ENCODE measurements at regions not wholly inside any gene's neighbourhood (a gene's known extent, or its start where the extent isn't known, plus 50 kb on each side); places are given as distances from the start of the nearest gene placed in this dataset.

DNA sequence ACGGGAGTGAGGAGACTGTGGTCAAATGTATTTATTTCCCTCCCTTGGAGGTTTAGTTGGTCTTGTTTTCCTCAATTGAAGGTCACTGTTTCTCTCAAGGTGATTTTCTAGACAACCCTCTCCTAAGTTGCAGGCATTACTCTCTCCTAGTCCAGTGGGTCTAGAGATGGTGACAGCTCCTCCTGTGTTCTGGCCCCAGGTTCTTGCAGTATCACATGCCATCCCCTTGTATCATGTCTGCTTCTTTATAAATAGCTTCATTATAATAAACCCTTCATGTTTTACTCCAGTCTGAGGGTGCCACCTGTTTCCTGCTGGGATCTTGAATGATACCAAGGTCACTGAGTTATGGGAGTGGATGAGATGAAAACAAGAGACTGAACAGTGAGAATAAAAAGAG, 208.0 kb upstream of the KCNN2 start:
- Histone ChIP-seq H3K9me3 (replicated peaks; ENCODE audit: low read length) (no peaks in the 10 kb centered on the region), H3K4me3 (ENCODE audit: low read length) (no peak overlapping the region), H3K9ac (ENCODE audit: low read depth, low read length) (no peak overlapping the region), H3K4me1 (ENCODE audit: control insufficient read depth, insufficient read depth, low read length) (no peaks in the 10 kb centered on the region), H3K27me3 (ENCODE audit: control insufficient read depth, insufficient read depth, low read length) (no peaks in the 10 kb centered on the region), H3K36me3 (ENCODE audit: insufficient read depth, low read length) (no peaks in the 10 kb centered on the region), H3K4me2 (ENCODE audit: low read length) (no peak overlapping the region)

DNA sequence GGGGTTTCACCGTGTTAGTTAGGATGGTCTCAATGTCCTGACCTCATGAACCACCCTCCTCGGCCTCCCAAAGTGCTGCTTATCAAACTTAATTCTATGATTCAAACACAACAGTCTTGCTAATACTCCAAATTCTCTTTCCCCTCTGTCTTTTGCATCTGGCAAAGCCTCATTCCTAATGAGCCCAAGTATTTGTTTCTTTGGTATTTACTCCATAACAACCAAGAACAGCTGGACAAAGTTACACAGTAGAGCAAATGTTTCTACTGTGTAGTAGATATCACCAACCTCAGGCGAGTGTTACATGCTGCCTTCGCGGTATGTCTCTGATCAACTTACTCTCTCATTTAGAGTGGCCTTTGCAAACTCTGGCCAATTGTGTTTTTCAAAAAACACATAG, 195.8 kb upstream of the KCNN2 start:
- Histone ChIP-seq H3K4me2 (ENCODE audit: low read length) (no peak overlapping the region), H3K36me3 (ENCODE audit: insufficient read depth, low read length) (no peaks in the 10 kb centered on the region), H3K4me1 (ENCODE audit: control insufficient read depth, insufficient read depth, low read length) (no peaks in the 10 kb centered on the region), H3K27me3 (ENCODE audit: control insufficient read depth, insufficient read depth, low read length) (no peaks in the 10 kb centered on the region), H3K9ac (ENCODE audit: low read depth, low read length) (no peak overlapping the region), H3K9me3 (replicated peaks; ENCODE audit: low read length) (no peaks in the 10 kb centered on the region), H3K4me3 (ENCODE audit: low read length) (no peak overlapping the region)

DNA sequence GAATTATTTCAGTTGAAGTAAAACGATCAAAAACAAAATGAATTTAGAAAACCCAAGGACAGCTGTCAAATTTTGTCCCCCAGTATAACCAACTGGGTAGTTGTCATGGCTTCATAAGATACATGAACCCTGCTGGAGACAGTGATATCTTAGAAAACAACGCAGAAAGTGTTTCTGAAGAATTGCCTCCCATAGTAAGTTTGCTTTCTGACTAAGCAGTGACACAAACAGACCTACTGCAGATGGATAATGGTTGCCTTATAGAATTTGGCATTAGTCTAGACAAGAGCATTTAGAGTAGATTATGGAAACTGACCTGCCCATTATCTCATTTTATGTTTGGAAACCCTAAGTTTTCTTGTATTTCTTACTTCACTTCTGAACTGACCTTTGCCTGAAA, 187.7 kb upstream of the KCNN2 start:
- no peak overlapping the region for H3K4me2 ChIP-seq (ENCODE audit: low read length)
- H3K9me3 ChIP-seq (replicated peaks; ENCODE audit: low read length) = no peaks in the 10 kb centered on the region
- H3K36me3 ChIP-seq (ENCODE audit: insufficient read depth, low read length) = no peaks in the 10 kb centered on the region
- peaks cover 24% of the 10 kb centered on the region for H3K4me1 ChIP-seq (ENCODE audit: control insufficient read depth, insufficient read depth, low read length)
- H3K27me3 ChIP-seq (ENCODE audit: control insufficient read depth, insufficient read depth, low read length) = no peaks in the 10 kb centered on the region
- H3K9ac ChIP-seq (ENCODE audit: low read depth, low read length) = no peak overlapping the region
- H3K4me3 ChIP-seq (ENCODE audit: low read length) = no peak overlapping the region

DNA sequence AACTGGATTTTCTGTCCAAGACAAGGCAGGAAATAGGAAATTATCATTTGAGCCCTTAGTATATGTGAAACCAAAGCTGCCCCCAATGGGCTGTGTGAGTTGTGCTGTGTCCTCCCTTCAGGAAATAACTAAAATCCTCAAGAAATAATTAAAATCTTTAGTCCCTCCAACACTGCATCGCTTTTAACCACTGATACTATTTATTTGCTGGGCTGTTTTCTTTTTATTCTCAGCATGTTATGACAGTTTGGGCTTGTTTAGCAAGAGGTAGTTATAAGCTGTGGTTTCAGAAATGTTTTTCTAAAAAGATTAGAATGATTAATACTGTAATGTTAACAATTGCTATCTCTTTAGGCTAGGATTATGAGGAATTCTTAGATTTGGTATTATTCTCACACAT, 187.0 kb upstream of the KCNN2 start:
- Histone ChIP-seq H3K36me3 (ENCODE audit: insufficient read depth, low read length) (no peaks in the 10 kb centered on the region), H3K4me1 (ENCODE audit: control insufficient read depth, insufficient read depth, low read length) (peaks cover 24% of the 10 kb centered on the region), H3K9me3 (replicated peaks; ENCODE audit: low read length) (no peaks in the 10 kb centered on the region), H3K4me3 (ENCODE audit: low read length) (no peak overlapping the region), H3K27me3 (ENCODE audit: control insufficient read depth, insufficient read depth, low read length) (no peaks in the 10 kb centered on the region), H3K4me2 (ENCODE audit: low read length) (no peak overlapping the region), H3K9ac (ENCODE audit: low read depth, low read length) (no peak overlapping the region)

DNA sequence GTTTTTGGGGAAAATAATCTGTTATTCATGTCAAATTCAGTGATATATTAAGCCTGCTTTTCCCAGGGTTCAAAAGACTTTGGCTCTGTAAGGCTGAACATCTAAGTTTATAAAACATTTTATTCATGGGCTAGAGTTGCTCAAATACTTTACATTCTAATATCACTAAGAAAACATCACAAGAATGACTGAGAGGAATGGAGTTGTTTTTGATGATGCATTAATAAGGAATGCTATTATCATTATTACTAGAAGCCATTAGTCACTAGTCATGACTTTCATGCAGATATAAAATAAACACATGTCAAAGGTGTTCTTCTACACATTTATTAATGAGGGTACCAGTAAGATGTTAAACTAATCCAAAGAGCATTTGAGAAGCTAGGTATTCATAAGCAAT, 185.5 kb upstream of the KCNN2 start:
- H3K4me3 ChIP-seq (ENCODE audit: low read length) = no peak overlapping the region
- no peaks in the 10 kb centered on the region for H3K36me3 ChIP-seq (ENCODE audit: insufficient read depth, low read length)
- no peaks in the 10 kb centered on the region for H3K27me3 ChIP-seq (ENCODE audit: control insufficient read depth, insufficient read depth, low read length)
- peaks cover 24% of the 10 kb centered on the region for H3K4me1 ChIP-seq (ENCODE audit: control insufficient read depth, insufficient read depth, low read length)
- H3K4me2 ChIP-seq (ENCODE audit: low read length) = peak overlapping the region; percentile 57
- H3K9ac ChIP-seq (ENCODE audit: low read depth, low read length) = peak overlapping the region; percentile 56
- H3K9me3 ChIP-seq (replicated peaks; ENCODE audit: low read length) = no peaks in the 10 kb centered on the region

DNA sequence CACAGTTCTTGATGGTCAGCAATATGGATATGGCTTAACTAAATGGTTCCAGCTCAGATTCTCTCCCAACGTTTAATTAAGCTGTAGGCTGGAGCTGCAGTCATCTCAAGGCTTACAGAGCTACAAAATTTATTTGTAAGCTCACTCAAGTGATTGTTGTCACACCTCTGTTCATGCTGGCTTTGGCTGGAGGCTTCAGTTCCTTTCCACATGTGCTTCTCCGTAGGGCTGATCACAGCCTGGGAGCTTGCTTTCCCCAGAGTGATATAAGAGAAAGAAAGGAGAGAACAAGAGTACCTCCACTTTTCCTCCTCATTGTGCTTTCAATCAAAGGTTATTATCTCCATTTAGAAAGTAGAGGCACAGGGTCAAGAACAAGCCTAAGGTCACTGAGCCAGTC, 182.7 kb upstream of the KCNN2 start:
- Histone ChIP-seq H3K9ac (ENCODE audit: low read depth, low read length) (no peak overlapping the region), H3K9me3 (replicated peaks; ENCODE audit: low read length) (no peaks in the 10 kb centered on the region), H3K4me3 (ENCODE audit: low read length) (no peak overlapping the region), H3K27me3 (ENCODE audit: control insufficient read depth, insufficient read depth, low read length) (no peaks in the 10 kb centered on the region), H3K4me1 (ENCODE audit: control insufficient read depth, insufficient read depth, low read length) (peaks cover 23% of the 10 kb centered on the region), H3K4me2 (ENCODE audit: low read length) (no peak overlapping the region), H3K36me3 (ENCODE audit: insufficient read depth, low read length) (no peaks in the 10 kb centered on the region)

DNA sequence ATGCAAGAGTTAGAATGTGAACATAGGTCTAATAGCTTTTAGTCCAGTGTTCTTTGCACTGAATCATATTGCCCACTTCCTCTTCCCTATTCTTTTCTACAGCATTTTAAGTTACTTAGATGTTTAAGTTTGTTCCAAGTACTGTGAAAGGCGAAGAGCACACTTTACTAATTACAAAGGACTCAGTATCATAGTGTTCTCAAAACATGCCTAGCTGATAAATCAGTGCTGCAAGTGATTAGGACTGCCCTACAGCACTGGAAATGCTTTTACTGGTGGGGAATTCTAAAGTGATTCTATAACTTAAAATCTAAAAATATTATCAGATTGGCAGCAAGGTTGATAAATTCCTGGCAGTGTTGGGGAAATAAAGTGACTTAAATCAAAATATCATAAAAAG, 177.9 kb upstream of the KCNN2 start:
- no peaks in the 10 kb centered on the region for H3K9me3 ChIP-seq (replicated peaks; ENCODE audit: low read length)
- no peak overlapping the region for H3K4me3 ChIP-seq (ENCODE audit: low read length)
- H3K4me1 ChIP-seq (ENCODE audit: control insufficient read depth, insufficient read depth, low read length) = no peaks in the 10 kb centered on the region
- no peak overlapping the region for H3K9ac ChIP-seq (ENCODE audit: low read depth, low read length)
- no peaks in the 10 kb centered on the region for H3K36me3 ChIP-seq (ENCODE audit: insufficient read depth, low read length)
- H3K27me3 ChIP-seq (ENCODE audit: control insufficient read depth, insufficient read depth, low read length) = no peaks in the 10 kb centered on the region
- no peak overlapping the region for H3K4me2 ChIP-seq (ENCODE audit: low read length)

DNA sequence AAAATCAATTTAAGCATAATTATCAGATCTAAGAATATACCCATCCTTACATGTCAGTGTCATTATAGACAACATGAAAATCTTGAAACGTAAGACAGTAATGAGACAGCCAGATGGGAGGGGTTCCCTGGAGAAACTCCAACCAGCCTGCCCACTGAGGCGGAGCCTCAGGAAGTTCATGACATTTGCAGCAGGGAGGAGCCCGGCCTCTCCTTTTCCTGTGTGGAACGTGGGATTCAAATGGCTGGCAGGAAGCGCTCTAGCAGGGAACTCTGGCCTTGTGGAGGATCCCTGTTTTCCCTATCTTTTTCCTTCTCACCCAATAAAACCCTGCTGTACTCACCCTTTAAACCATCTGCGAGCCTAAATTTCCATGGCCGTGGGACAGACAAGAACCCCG, 176.6 kb upstream of the KCNN2 start:
- no peaks in the 10 kb centered on the region for H3K4me1 ChIP-seq (ENCODE audit: control insufficient read depth, insufficient read depth, low read length)
- no peaks in the 10 kb centered on the region for H3K36me3 ChIP-seq (ENCODE audit: insufficient read depth, low read length)
- H3K4me3 ChIP-seq (ENCODE audit: low read length) = no peak overlapping the region
- H3K27me3 ChIP-seq (ENCODE audit: control insufficient read depth, insufficient read depth, low read length) = no peaks in the 10 kb centered on the region
- no peaks in the 10 kb centered on the region for H3K9me3 ChIP-seq (replicated peaks; ENCODE audit: low read length)
- peak overlapping the region; percentile 50 for H3K4me2 ChIP-seq (ENCODE audit: low read length)
- peak overlapping the region; percentile 40 for H3K9ac ChIP-seq (ENCODE audit: low read depth, low read length)

DNA sequence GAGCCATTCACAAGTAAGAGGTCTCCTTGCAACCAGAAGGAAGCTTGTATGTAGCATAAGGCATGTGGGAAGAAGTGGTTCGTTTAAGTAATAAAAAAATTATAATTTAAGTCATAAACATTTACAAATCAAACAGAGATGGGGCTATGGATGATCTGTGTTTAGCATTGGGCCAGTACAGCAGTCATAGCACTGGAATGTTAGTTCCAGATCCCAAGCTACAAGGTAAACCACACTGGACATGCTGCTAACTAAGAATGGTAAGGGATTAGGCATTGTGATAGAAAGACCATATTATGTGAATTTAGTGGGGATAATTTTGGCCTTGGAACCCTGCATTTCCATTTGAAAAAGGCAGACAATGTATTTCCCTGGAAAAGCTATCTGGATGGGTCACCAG, 170.4 kb upstream of the KCNN2 start:
- Histone ChIP-seq H3K36me3 (ENCODE audit: insufficient read depth, low read length) (no peaks in the 10 kb centered on the region), H3K4me1 (ENCODE audit: control insufficient read depth, insufficient read depth, low read length) (peaks cover 10% of the 10 kb centered on the region), H3K4me3 (ENCODE audit: low read length) (no peak overlapping the region), H3K9ac (ENCODE audit: low read depth, low read length) (no peak overlapping the region), H3K9me3 (replicated peaks; ENCODE audit: low read length) (no peaks in the 10 kb centered on the region), H3K4me2 (ENCODE audit: low read length) (no peak overlapping the region), H3K27me3 (ENCODE audit: control insufficient read depth, insufficient read depth, low read length) (no peaks in the 10 kb centered on the region)

DNA sequence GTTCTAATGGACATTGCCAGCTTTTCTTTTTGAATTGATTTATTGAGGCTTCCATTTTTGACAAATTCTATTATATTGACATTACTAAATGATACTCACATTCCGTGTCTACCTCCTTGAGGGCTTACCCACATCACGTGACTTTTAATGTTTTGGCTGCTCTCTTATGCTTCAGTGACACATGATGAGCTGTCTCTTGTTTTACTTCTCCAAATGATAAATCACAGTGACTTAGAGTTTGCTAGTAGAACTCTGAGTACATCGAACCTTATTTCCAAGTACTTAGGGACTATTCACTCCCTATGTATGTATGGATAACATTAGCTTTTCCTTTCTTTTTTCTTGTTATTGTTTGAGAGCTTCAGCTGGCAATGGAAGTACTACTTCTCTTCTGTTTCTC, 169.8 kb upstream of the KCNN2 start:
- no peaks in the 10 kb centered on the region for H3K9me3 ChIP-seq (replicated peaks; ENCODE audit: low read length)

DNA sequence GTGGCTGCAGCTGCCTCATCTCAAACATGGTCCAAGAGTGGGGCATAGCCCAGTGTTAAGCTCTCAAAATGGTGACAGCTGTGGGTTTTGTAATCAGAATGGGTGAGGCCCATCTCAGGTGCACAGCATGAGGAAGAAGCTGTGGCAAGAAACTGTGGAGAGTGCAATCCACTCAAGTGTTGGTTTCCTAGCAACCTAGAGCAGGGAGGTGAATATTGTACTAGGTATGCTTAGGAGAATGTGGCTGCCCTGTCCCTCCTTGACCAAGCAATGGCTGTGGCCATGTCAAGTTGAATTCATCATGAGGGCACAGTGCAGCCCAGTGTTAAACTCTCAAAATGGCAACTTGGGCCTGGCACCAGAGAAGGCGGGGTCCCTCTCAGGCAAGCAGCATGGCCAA, 160.5 kb upstream of the KCNN2 start:
- H3K4me1 ChIP-seq (ENCODE audit: control insufficient read depth, insufficient read depth, low read length) = no peaks in the 10 kb centered on the region
- no peaks in the 10 kb centered on the region for H3K36me3 ChIP-seq (ENCODE audit: insufficient read depth, low read length)
- no peak overlapping the region for H3K9ac ChIP-seq (ENCODE audit: low read depth, low read length)
- H3K9me3 ChIP-seq (replicated peaks; ENCODE audit: low read length) = no peaks in the 10 kb centered on the region
- no peak overlapping the region for H3K4me2 ChIP-seq (ENCODE audit: low read length)
- H3K27me3 ChIP-seq (ENCODE audit: control insufficient read depth, insufficient read depth, low read length) = no peaks in the 10 kb centered on the region
- H3K4me3 ChIP-seq (ENCODE audit: low read length) = no peak overlapping the region

More for the DNA sequence above, 169.8 kb upstream of the KCNN2 start:
- Histone ChIP-seq H3K4me3 (ENCODE audit: low read length) (no peak overlapping the region), H3K4me2 (ENCODE audit: low read length) (peak overlapping the region; percentile 39), H3K4me1 (ENCODE audit: control insufficient read depth, insufficient read depth, low read length) (peaks cover 10% of the 10 kb centered on the region), H3K36me3 (ENCODE audit: insufficient read depth, low read length) (no peaks in the 10 kb centered on the region), H3K9ac (ENCODE audit: low read depth, low read length) (no peak overlapping the region), H3K27me3 (ENCODE audit: control insufficient read depth, insufficient read depth, low read length) (no peaks in the 10 kb centered on the region)

DNA sequence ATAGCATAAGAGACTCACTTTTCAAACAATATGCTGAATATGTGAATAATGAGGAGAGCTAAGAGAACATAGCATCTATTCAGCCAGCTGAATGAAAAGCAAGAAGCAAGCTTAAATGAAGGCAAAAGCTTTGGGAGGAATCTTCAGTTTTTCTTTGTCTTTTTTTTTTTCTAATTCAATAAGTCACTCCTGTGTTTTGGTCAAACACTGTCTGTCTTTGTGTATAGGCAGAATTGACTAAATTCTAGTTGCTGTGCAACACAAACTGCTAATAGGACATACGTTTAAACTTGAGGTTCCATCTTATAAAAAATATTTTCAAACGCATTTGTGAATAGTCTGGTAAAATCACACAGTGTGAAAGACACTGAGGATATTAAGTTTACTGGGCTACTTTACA, 156.9 kb upstream of the KCNN2 start:
- Histone ChIP-seq H3K9me3 (replicated peaks; ENCODE audit: low read length) (no peaks in the 10 kb centered on the region), H3K4me3 (ENCODE audit: low read length) (no peak overlapping the region), H3K27me3 (ENCODE audit: control insufficient read depth, insufficient read depth, low read length) (no peaks in the 10 kb centered on the region), H3K9ac (ENCODE audit: low read depth, low read length) (no peak overlapping the region), H3K4me1 (ENCODE audit: control insufficient read depth, insufficient read depth, low read length) (no peaks in the 10 kb centered on the region), H3K36me3 (ENCODE audit: insufficient read depth, low read length) (no peaks in the 10 kb centered on the region), H3K4me2 (ENCODE audit: low read length) (no peak overlapping the region)

All from skeletal muscle satellite cell (primary cell).